NCI-H1417 treated with DMSO at 0.1 percent for 48 hours (cell line): ENCODE measurements at regions not wholly inside any gene's neighbourhood (a gene's known extent, or its start where the extent isn't known, plus 50 kb on each side); places are given as distances from the start of the nearest gene placed in this dataset.
A peak's percentile ranks its signal among the peaks of the same experiment; 100 is the strongest.

Experiments used
- DNase-seq: peaks from one replicate; lab custom pipeline; 2025; lab: John Stamatoyannopoulos, UW

GRCh38 chrX:22395372-22395771 lies 122.7 kb downstream of the CBLL2 start:
- DNase-seq = no peak

GRCh38 chrX:22396408-22396807 lies 123.7 kb downstream of the CBLL2 start:
- no peak for DNase-seq

GRCh38 chrX:22397566-22397965 lies 124.9 kb downstream of the CBLL2 start:
- no peak for DNase-seq

GRCh38 chrX:22399437-22400192 lies 126.9 kb downstream of the CBLL2 start:
- DNase-seq = no peak

DNA sequence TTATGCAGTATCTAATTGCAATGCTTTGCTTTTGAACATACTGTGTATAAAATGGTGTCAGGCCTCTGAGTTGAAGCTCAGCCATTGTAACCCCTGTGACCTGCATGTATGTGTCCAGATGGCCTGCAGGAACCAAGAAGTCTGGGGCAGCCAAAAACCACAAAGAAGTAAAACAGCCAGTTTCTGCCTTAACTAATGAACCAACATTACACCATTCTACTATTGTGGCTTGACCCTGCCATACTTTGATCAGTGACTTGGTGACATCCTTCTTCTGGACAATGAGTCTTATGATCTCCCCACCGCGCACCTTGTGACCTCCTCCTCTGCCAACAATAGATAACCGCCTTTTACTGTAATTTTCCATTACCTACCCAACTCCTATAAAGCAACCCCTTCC lies 131.6 kb downstream of the CBLL2 start:
- DNase-seq = no peak

- DNase-seq = no peak
Measured at GRCh38 chrX:22406201-22406737, 133.6 kb downstream of the CBLL2 start.

- DNase-seq = no peak
Measured at GRCh38 chrX:22409418-22409817, 136.7 kb downstream of the CBLL2 start.

- DNase-seq = no peak
Measured at GRCh38 chrX:22424122-22424915, 151.6 kb downstream of the CBLL2 start.

DNA sequence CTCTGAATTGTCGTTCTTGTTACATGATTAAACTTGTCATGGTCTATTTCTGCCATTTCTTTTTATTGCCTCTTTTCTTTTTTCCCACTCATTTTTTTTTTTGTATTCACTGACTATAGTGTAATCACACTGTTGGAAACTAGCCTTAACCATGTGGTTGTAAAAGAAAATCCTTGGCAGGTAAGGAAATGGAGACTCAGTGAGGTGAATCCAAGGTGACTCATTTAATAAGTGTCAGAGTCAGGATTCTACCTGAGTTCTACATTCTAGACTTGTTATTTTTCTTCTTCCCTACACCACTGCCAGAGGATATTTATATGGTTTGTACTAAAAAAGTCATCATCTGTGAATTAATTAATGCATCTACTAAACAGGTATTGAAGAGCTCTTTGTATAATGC lies 152.2 kb downstream of the CBLL2 start:
- DNase-seq = no peak

DNA sequence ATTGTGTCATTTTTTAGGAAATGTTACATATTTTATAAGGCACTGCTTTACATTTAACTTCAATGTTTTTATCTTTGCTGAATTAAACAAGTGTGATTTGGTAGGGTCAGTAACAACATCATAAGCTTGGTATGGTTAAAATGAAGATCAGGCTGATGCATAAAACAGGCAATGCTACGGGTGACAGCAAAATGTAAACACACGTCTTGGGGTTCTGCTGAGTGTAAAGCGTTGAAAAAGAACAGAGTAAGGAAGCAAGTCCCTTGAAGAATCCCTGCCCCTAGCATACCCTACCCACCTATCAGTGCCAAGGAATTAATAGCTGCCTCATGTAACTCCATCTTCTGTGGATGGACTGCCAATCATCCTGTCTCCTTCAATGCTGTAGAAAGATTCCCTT lies 157.0 kb downstream of the CBLL2 start:
- DNase-seq = no peak

DNA sequence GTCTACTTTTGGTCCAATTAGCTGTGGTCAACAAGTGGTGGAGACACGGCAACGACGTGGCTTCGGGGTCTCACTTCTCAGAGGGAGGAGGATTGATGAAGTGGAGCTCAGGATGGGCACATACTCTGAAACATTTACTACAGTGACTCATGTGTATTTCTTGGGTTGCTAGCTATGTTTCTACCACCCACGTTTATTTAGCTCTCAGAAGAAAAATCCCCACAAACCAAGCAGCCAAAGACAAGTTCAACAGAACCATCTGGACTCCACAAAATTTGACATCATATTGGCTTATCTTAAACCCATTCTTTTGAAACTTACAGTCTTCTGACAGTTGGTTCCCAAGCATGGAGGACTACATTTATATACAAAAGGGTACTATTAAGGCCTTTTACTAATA lies 158.0 kb downstream of the CBLL2 start:
- no peak for DNase-seq

DNA sequence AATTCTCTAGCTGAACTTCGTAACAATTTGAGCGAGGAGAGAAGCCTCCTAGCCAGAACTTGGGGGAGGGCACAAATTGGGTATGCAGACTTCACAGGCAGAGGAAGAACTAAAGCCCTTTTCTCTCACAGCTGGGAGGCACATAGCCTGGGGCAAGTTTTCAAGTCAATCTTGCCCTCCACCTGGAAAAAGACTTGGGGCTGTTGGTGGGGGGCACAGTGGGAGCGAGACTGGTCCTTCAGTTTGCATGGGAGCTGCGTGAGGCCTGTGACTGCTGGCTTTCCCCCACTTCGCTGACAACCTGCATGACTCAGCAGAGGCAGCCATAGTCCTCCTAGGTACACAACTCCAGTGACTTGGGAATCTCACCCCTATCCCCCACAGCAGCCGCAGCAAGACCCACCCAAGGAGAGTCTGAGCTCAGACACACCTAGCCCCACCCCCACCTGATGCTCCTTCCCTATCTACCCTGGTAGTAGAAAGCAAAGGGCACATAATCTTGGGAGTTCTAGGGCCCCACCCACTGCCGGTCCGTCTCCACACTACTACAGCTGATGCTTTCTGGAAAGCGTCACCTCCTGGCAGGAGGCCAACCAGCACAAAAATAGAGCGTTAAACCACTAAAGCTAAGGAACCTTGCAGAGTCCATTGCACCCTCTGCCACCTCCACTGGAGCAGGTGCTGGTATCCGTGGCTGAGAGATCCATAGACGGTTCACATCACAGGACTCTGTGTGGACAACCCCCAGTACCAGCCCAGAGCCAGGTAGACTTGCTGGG lies 160.8 kb downstream of the CBLL2 start:
- DNase-seq = no peak

DNA sequence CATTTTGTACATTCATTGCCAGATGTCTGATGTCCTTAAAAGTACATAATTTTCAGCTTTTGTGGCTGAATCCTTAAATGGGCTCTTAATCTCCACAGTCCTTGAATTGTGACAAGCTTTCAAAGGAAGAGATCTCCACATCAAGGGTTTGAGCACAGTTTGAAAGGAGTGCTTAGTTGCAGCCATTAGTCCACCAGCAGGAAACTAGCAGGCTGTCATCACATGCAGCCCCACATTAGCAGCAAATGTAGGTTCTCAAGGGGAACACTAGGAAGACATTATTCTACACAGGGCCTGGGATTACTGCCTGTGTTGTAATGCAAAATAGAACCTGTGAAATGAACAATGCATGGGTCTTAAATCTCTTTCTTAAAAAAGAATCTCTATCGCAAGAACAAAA lies 173.2 kb downstream of the CBLL2 start:
- no peak for DNase-seq

- DNase-seq = no peak
Measured at GRCh38 chrX:22462959-22463358, 190.2 kb downstream of the CBLL2 start.

- no peak for DNase-seq
Measured at GRCh38 chrX:22467571-22467970, 194.9 kb downstream of the CBLL2 start.

DNA sequence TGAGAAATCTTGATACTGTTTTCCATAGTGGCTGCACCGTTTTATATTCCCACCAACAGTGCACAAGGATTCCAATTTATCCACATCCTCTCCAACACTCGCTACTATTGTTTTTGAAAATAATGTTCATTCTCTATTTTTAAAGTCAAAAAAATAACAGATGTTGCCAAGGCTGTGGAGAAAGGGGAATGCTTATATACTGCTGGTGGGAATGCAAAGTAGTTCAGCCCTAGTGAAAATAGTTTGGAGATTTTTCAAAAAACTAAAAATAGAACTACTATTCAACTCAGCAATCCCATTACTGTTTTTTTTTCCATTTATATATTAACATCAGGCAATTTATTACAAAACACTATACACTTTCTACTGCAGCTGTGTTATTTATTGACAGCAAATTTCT lies 208.7 kb downstream of the CBLL2 start:
- DNase-seq = no peak

DNA sequence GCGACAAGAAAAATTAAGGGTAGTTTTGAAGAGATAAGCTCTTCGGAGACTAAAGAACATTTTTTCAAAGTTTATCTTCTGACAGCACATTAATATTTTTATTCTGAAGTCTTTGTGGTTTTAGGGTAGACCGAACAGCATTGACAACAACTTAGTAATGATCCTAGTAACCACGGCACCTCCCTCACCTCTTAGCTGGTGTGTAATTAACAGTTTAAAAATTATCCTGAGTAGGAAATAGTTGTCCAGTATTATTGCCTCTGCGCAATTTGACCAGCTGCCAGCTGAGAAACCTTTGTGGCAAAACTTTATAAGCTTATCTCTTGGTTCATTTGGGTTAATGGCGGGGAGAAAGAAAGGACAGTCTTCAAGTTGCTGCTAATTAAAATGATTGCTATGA lies 213.6 kb downstream of the CBLL2 start:
- no peak for DNase-seq

DNA sequence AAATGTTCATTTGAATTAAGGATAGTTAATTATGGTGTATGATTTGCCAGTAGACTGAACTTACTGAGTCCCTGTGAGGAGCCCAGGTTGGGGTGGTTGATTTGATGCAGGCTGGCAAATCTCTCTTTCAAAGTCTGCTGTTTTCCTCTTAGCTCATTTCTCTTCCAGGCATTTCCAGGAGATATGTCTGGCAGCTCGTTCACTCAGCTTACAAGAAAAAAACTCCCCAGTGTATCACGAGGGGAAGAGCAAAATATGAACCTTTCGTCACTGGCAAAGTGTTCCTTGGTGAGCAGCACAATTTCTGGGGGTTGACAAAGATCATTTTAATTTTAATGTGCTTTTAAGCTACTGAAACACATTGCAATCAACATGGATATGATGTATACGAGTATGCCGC lies 244.2 kb downstream of the CBLL2 start:
- no peak for DNase-seq

GRCh38 chrX:22520128-22520828 lies 247.6 kb downstream of the CBLL2 start:
- DNase-seq = no peak

DNA sequence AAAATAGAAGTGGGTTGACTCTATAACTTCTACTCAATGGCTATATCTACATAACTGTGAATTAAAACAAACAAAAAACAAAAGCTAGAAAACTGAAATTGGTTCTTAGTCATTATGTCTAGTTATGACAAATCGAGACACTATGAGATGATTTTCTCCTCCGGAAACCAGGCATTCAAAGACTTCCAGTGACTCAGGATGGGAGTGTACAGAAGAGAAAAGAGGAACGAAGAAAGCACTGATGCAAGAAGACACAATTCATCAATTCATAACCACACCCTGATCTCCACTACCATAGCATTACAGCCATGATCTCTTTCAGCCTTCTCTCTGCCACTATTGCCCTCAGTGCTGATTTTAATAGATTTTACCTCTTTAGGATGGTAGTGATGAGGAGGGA lies 253.6 kb downstream of the CBLL2 start:
- no peak for DNase-seq

- DNase-seq = peak; percentile 65
Measured at GRCh38 chrX:22527302-22527701, 254.6 kb downstream of the CBLL2 start.

DNA sequence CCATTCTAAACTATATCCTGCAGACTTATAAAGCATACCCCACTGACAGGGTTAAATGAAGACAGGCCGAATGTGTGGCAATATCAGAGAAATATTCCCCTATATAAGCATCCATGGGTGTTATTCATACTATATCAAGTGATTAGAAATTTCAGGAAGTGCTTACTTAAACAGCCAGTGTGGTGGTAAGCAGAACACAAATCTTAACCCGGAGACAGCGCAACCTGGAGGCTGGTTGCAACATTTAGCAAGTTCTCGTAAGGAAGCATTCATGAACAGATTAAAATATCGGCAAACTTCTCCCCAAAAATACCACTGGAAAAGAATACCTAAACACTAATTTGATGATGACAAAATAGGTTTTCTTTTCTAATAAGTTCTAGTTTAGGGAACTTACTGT lies 261.2 kb downstream of the CBLL2 start:
- no peak for DNase-seq
